K562 (cell line): ENCODE measurements at regions not wholly inside any gene's neighbourhood (a gene's known extent, or its start where the extent isn't known, plus 50 kb on each side); places are given as distances from the start of the nearest gene placed in this dataset.

Experiments
- ATAC-seq: fragments of 200-7000 bp; cut with Tn5 transposase; 3 replicates; pipeline ENCODE4 v1.9.1; 2020; ENCODE audit warnings: moderate library complexity
- BruUV-seq: library from RNA; stranded (reverse); fragments of 400-500 nt; replicated peaks from 2 replicates; lab custom pipeline; 2021; lab: Mats Ljungman, UMichigan
- CTCF ChIA-PET: fragments of 300-600 bp; formaldehyde crosslinking; extraction: SDS; loops from one replicate; lab custom pipeline; 2021; ENCODE audit warnings: low intra/inter-chr PET ratio; lab: Yijun Ruan, JAX
- POLR2A ChIA-PET: fragments of 300-600, 350-650 bp; sonication (Branson Sonifier 250); formaldehyde crosslinking; extraction: SDS; loops from one replicate; lab custom pipeline; 2021; ENCODE audit warnings: antibody characterized with exemption, inconsistent platforms; lab: Yijun Ruan, JAX
- DNase-seq, 4 experiments: peaks; one replicate each; pipeline versions ENCODE4 v3.0.0 to v3.0.0-alpha.2; 2011 to 2018; ENCODE audit warnings: low spot score in 3 of 4, mixed read lengths in 3 of 4; ENCODE audit errors: extremely low read depth in 1 of 4
- FAIRE-seq: peaks from 2 replicates; lab custom pipeline; 2011; peaks lifted over from hg19 to GRCh38; lab: Jason Lieb, UNC
- H2AFZ ChIP-seq: 2 replicates; pipeline ENCODE4 v1.6.0; 2011; ENCODE audit warnings: low read depth, low read length, control low read depth, inconsistent platforms
- H3K27ac ChIP-seq: fragments of 200-600 bp; 3 replicates; pipeline ENCODE4 v1.8.0; 2011; ENCODE audit warnings: low read depth, mild to moderate bottlenecking, control low read depth, inconsistent platforms, low read length, moderate library complexity, mixed read lengths; ENCODE audit errors: extremely low read depth
- H3K27me3 ChIP-seq, 2 experiments: fragments of 300-600 bp in 1 of 2; 2 replicates in 1 of 2; 3 replicates in 1 of 2; pipeline versions ENCODE4 v1.6.0 to v1.8.0; 2011; ENCODE audit warnings: inconsistent platforms in 2 of 2, low read length in 2 of 2, mild to moderate bottlenecking in 1 of 2, mixed read lengths in 1 of 2, moderate library complexity in 1 of 2; ENCODE audit not compliant: control insufficient read depth in 2 of 2, insufficient read depth in 2 of 2
- H3K36me3 ChIP-seq: fragments of 300-600 bp; 3 replicates; pipeline ENCODE4 v1.8.0; 2011; ENCODE audit warnings: mild to moderate bottlenecking, low read length, inconsistent platforms; ENCODE audit not compliant: control insufficient read depth, insufficient read depth
- H3K4me1 ChIP-seq, 2 experiments: fragments of 200-600 bp in 1 of 2; replicated peaks in 1 of 2; 2 replicates in 1 of 2; 3 replicates in 1 of 2; pipeline versions ENCODE4 v1.5.1 to v1.8.0; 2011; ENCODE audit warnings: inconsistent platforms in 2 of 2, low read length in 2 of 2, mild to moderate bottlenecking in 1 of 2, mixed read lengths in 1 of 2, moderate library complexity in 1 of 2; ENCODE audit not compliant: control insufficient read depth in 2 of 2, insufficient read depth in 2 of 2
- H3K4me2 ChIP-seq: 2 replicates; pipeline ENCODE4 v1.6.1; 2011; ENCODE audit warnings: low read length, control low read depth, inconsistent platforms, mixed read lengths; ENCODE audit not compliant: insufficient read depth
- H3K4me3 ChIP-seq: fragments of 200-600 bp; sonication (generic), shearing (Covaris generic); 2 replicates; pipeline ENCODE4 v1.5.1; 2016; ENCODE audit warnings: control low read depth, inconsistent platforms
- H3K79me2 ChIP-seq: fragments of 200-600 bp; 3 replicates; pipeline ENCODE4 v1.8.0; 2011; ENCODE audit warnings: low read length, inconsistent platforms; ENCODE audit not compliant: control insufficient read depth, insufficient read depth
- H3K9ac ChIP-seq, 2 experiments: 2 replicates each; pipeline versions ENCODE4 v1.6.0 to v1.6.1; 2011; ENCODE audit warnings: low read depth in 2 of 2, low read length in 2 of 2, control low read depth in 1 of 2, inconsistent platforms in 1 of 2, mild to moderate bottlenecking in 1 of 2, mixed read lengths in 1 of 2; ENCODE audit not compliant: insufficient read depth in 1 of 2
- H3K9me1 ChIP-seq: one replicate; pipeline ENCODE4 v1.6.0; 2011; ENCODE audit warnings: inconsistent platforms, mild to moderate bottlenecking, low read length, moderate library complexity; ENCODE audit not compliant: control insufficient read depth, insufficient read depth
- H3K9me3 ChIP-seq: replicated peaks from 2 replicates; pipeline ENCODE4 v1.5.1; 2011; ENCODE audit warnings: low read depth, low read length, inconsistent platforms; ENCODE audit not compliant: control insufficient read depth, insufficient read depth
- H4K20me1 ChIP-seq: replicated peaks from 2 replicates; pipeline ENCODE4 v1.6.1; 2011; ENCODE audit warnings: low read length, inconsistent platforms, mixed read lengths; ENCODE audit not compliant: control insufficient read depth, insufficient read depth
- MTA3 ChIP-seq: fragments of 450-650 bp; formaldehyde crosslinking; IDR thresholded peaks from 2 replicates; pipeline ENCODE4 v1.6.1; 2017; ENCODE audit warnings: mild to moderate bottlenecking, borderline replicate concordance
- NFIX ChIP-seq: fragments of 250-450 bp; sonication (Bioruptor Pico); IDR thresholded peaks from 2 replicates; pipeline ENCODE4 v1.4.0; 2020; ENCODE audit warnings: low read depth, mild to moderate bottlenecking, moderate library complexity
- SNRNP70 ChIP-seq: fragments of 200-400 bp; formaldehyde crosslinking; optimal IDR thresholded peaks from 2 replicates; pipeline ENCODE3; 2017; ENCODE audit warnings: low read depth, low read length
- SRF ChIP-seq, 2 experiments: fragments of 250-450, 450-650 bp in 1 of 2; sonication (Bioruptor Pico) in 1 of 2; sonication (generic) in 1 of 2; formaldehyde crosslinking; IDR thresholded peaks; 2 replicates each; pipeline versions ENCODE4 v1.5.0 to v1.5.1; 2020 to 2022; ENCODE audit warnings: mild to moderate bottlenecking in 1 of 2, missing genetic modification reagents in 1 of 2
- TFAM ChIP-seq: fragments of 250-450 bp; sonication (Bioruptor Pico); conservative IDR thresholded peaks from 2 replicates; pipeline ENCODE4 v1.5.0; 2021; ENCODE audit warnings: mild to moderate bottlenecking, moderate library complexity
- TRIM24 ChIP-seq, 2 experiments: fragments of 450-650 bp; IDR thresholded peaks; 2 replicates each; pipeline ENCODE4 v1.6.1; 2016
- WGBS: fragments of 100-300 bp; shearing (Covaris generic); methylation state at CpG from one replicate; pipeline ENCODE4 v1.1.6; 2016; ENCODE audit warnings: low coverage, mixed read lengths; ENCODE audit not compliant: insufficient coverage; ENCODE audit errors: missing lambda C conversion rate; 5-methylcytosine and 5-hydroxymethylcytosine counted together
- in situ Hi-C: fragments of 300-500 bp; cut with MboI; formaldehyde crosslinking; loops from 4 replicates; pipeline ENCODE4 v1.15.0; 2018; ENCODE audit warnings: inconsistent platforms, mixed read lengths
- intact Hi-C: fragments of 100-400 bp; cut with micrococcal nuclease; formaldehyde crosslinking; loops from 2 replicates; pipeline ENCODE4 v1.14.2; 2022
- TF ChIP-seq, protein P1 (sequence below): fragments of 200-800 bp; sonication (Bioruptor generic); IDR thresholded peaks from 2 replicates; pipeline ENCODE4 v1.6.1; 2017; ENCODE audit warnings: missing genetic modification characterization, missing compliant biosample characterization

DNA sequence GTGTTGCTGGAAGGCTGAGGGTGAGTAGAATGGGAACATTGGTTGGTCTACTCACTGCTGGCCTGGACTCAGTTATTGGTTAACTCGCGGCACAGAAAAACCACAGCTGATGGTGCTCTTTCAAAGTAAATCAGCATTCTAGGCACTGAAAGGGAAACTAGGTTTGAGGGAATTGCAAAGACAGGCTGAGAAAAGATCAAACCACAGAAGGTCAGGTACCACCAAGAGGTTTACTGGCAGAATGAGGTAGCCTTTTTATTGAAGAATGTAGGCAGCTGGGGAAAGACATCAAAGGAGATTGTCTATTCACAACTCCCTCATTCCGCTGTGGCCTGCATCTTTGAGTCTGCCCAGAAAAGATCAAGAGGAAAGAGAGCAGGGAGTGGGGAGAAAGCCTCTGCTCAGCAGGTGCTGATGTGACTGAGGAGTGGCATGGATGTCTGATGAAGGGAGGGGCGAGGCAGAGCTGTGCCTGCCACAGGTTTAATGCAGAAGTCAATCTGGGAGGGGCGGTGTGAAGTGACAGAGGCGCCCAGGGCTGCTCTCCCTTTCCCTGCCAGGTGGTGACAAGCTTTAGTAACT lies 255.5 kb downstream of the MAN2A1 start:
- no peaks in the 10 kb centered on the region; a peak in 1 of 5 replicates for H3K27me3 ChIP-seq
- POLR2A ChIA-PET: no interaction called here
- no TSS peak for BruUV-seq
- H3K27ac ChIP-seq: no peak overlapping the region
- WGBS: 0% methylated on average over 6 of the region's 6 CpGs
- intact Hi-C loops: no loop called here
- H3K4me2 ChIP-seq: no peak overlapping the region
- no peak overlapping the region for H2AFZ ChIP-seq
- H3K36me3 ChIP-seq: no peaks in the 10 kb centered on the region
- no peak overlapping the region for H3K9ac ChIP-seq
- CTCF ChIA-PET: no interaction called here
- no peaks in the 10 kb centered on the region for H3K9me3 ChIP-seq
- H4K20me1 ChIP-seq: no peaks in the 10 kb centered on the region
- H3K79me2 ChIP-seq: no peaks in the 10 kb centered on the region
- DNase-seq (no peak), ATAC-seq (no peak), FAIRE-seq (no peak)
- H3K4me1 ChIP-seq: no peaks in the 10 kb centered on the region
- H3K4me3 ChIP-seq: no peak overlapping the region
- in situ Hi-C loops: no loop called here
- H3K9me1 ChIP-seq: no peaks in the 10 kb centered on the region
- TF ChIP-seq SNRNP70 (no peak), TFAM (CRISPR knock-in tag) (no peak), MTA3 (no peak), SRF (CRISPR knock-in tag; IDR thresholded peaks at IDR 0.05) (no peak), TRIM24 (IDR thresholded peaks at IDR 0.05) (no peak), NFIX (CRISPR knock-in tag) (no peak)
- TF ChIP-seq, protein P1, sequence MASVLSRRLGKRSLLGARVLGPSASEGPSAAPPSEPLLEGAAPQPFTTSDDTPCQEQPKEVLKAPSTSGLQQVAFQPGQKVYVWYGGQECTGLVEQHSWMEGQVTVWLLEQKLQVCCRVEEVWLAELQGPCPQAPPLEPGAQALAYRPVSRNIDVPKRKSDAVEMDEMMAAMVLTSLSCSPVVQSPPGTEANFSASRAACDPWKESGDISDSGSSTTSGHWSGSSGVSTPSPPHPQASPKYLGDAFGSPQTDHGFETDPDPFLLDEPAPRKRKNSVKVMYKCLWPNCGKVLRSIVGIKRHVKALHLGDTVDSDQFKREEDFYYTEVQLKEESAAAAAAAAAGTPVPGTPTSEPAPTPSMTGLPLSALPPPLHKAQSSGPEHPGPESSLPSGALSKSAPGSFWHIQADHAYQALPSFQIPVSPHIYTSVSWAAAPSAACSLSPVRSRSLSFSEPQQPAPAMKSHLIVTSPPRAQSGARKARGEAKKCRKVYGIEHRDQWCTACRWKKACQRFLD (CRISPR knock-in tag): no peak
- TF ChIP-seq, all 486 proteins: peak for 0
